ENCODE measurements at regions not wholly inside any gene's neighbourhood (a gene's known extent, or its start where the extent isn't known, plus 50 kb on each side); places are given as distances from the start of the nearest gene placed in this dataset.

- no peak for DNase-seq
Measured at GRCh38 chr10:65470986-65471385, 1454.8 kb upstream of the LRRTM3 start.

GRCh38 chr10:65482848-65483247, 1443.0 kb upstream of the LRRTM3 start:
- DNase-seq = no peak

GRCh38 chr10:65491799-65492198, 1434.0 kb upstream of the LRRTM3 start:
- DNase-seq = no peak

- no peak for DNase-seq
Measured at GRCh38 chr10:65496541-65496940, 1429.3 kb upstream of the LRRTM3 start.

GRCh38 chr10:65497837-65498236, 1428.0 kb upstream of the LRRTM3 start:
- DNase-seq = no peak

- DNase-seq = no peak
Measured at GRCh38 chr10:65500716-65501115, 1425.1 kb upstream of the LRRTM3 start.

GRCh38 chr10:65501259-65501658, 1424.6 kb upstream of the LRRTM3 start:
- DNase-seq = no peak

GRCh38 chr10:65518379-65518778, 1407.5 kb upstream of the LRRTM3 start:
- DNase-seq = no peak

- no peak for DNase-seq
Measured at GRCh38 chr10:65528986-65529385, 1396.8 kb upstream of the LRRTM3 start.

- DNase-seq = no peak
Measured at GRCh38 chr10:65531545-65531944, 1394.3 kb upstream of the LRRTM3 start.

- DNase-seq = no peak
Measured at GRCh38 chr10:65534771-65535170, 1391.1 kb upstream of the LRRTM3 start.

GRCh38 chr10:65544756-65545155, 1381.1 kb upstream of the LRRTM3 start:
- no peak for DNase-seq

- no peak for DNase-seq
Measured at GRCh38 chr10:65548001-65548400, 1377.8 kb upstream of the LRRTM3 start.

GRCh38 chr10:65550761-65551160, 1375.1 kb upstream of the LRRTM3 start:
- no peak for DNase-seq

- DNase-seq = no peak
Measured at GRCh38 chr10:65555192-65555591, 1370.6 kb upstream of the LRRTM3 start.

GRCh38 chr10:65556006-65556405, 1369.8 kb upstream of the LRRTM3 start:
- no peak for DNase-seq

- DNase-seq = no peak
Measured at GRCh38 chr10:65559369-65559768, 1366.5 kb upstream of the LRRTM3 start.

GRCh38 chr10:65565246-65565645, 1360.6 kb upstream of the LRRTM3 start:
- no peak for DNase-seq

GRCh38 chr10:65566906-65567305, 1358.9 kb upstream of the LRRTM3 start:
- no peak for DNase-seq

GRCh38 chr10:65570143-65571010, 1355.5 kb upstream of the LRRTM3 start:
- no peak for DNase-seq

- DNase-seq = no peak
Measured at GRCh38 chr10:65571011-65571570, 1354.7 kb upstream of the LRRTM3 start.

GRCh38 chr10:65581426-65582026, 1344.3 kb upstream of the LRRTM3 start:
- DNase-seq = no peak

GRCh38 chr10:65602182-65602865, 1323.5 kb upstream of the LRRTM3 start:
- DNase-seq = no peak

GRCh38 chr10:65611592-65611991, 1314.2 kb upstream of the LRRTM3 start:
- DNase-seq = no peak
